GM20431 (cell line): ENCODE measurements at regions not wholly inside any gene's neighbourhood (a gene's known extent, or its start where the extent isn't known, plus 50 kb on each side); places are given as distances from the start of the nearest gene placed in this dataset.

Experiments used
- in situ Hi-C: fragments of 300-500 bp; cut with MseI, MboI; formaldehyde crosslinking; loops from one replicate; pipeline ENCODE4 v1.15.0; 2020; ENCODE audit warnings: low sequenced_read_pairs; ENCODE audit not compliant: unreplicated experiment

DNA sequence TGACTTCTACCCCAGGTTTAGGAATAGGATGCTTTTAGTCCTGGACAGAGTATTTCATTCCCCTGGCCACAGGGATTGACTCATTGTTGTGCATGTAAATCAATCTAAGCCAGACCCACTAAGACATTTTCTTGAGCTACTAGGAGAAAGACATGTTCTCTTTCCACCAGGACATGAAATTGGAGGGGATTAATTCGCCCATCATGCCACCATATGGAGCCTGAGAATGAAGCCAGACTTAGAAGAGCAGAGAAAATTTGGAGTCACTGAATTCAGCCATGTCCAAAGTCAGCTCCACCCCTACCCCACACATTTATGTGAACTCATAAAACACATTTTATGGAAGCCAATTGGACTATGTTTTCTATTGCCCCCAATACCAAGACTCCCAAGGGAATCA, 322.5 kb downstream of the NFIB start:
- in situ Hi-C loops, result no loop called here

GRCh38 chr9:13990994-13991393, 322.9 kb downstream of the NFIB start:
- in situ Hi-C loops, result no loop called here

- in situ Hi-C loops, result no loop called here
These were observed 323.6 kb downstream of the NFIB start for GRCh38 chr9:13990331-13990730.

GRCh38 chr9:13988944-13989343, 325.0 kb downstream of the NFIB start:
- in situ Hi-C loops, result no loop called here

DNA sequence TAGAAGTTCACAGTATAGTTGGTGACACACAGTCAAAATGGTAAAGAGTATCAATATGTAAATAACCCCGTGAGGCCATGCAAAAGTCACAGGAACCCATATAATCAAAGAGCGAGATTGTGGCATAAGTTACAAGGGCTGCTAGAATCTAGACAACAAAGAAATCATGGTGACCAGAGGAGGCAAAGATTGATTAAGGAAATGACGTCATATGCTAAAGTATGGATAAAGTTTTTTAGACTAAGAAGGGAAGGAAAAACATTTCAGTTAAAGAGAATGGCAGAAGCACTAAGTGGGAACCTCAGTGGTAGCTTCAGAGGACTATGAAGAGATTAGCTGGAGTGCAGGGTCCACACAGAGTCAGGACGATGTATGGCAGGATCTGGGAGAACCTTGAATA, 330.3 kb downstream of the NFIB start:
- in situ Hi-C loops, result no loop called here

DNA sequence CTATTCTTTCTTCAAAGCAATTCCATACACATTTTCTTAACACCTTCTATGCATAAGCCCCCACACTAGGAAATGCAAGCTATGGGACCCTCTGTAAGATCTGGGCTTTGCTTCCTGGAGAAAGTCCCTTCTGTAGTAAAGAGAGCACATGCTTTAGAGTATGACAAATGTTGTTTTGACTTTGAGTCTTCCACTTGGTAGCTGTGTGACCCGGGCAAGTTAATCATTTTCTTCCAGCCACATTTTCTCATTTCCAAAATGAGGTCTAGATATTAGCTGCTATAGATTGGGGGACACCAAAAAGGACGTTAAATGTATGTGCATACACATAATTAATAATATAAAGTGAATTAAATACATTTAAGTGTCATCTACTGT, 334.0 kb downstream of the NFIB start:
- in situ Hi-C loops, result no loop called here

DNA sequence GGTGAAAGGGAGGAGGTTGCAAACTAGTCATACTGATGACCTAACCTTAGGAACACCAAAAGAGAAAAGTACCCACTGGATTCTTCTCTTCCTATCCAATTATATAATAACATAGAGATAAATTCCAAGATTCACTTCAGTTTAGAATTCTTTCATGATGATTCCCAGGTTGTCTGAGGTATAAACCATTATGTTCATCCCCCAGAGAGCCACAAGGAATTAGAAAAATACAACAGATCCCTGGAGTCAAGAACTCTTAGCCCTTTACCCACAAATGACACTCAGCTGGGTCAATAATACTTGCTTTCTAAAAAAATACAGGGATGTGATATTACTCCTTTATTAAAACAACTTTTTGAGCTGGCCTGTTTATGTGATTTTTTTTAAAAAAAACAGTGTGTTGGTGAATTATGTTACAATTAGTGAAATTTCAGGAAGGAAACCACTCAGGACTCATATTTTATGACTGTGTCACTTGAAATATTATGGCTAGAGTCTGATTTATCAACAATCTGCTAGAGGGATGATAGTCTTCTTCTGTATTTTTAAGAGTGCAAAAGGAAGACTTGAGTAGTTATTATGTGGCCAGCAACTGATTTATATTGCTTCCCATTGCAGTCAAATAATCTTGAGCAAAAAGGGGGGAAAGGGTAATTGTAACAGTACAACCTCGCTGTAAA, 338.2 kb downstream of the NFIB start:
- in situ Hi-C loops, result no loop called here

- in situ Hi-C loops, result no loop called here
These were observed 339.1 kb downstream of the NFIB start for GRCh38 chr9:13974891-13975290.

DNA sequence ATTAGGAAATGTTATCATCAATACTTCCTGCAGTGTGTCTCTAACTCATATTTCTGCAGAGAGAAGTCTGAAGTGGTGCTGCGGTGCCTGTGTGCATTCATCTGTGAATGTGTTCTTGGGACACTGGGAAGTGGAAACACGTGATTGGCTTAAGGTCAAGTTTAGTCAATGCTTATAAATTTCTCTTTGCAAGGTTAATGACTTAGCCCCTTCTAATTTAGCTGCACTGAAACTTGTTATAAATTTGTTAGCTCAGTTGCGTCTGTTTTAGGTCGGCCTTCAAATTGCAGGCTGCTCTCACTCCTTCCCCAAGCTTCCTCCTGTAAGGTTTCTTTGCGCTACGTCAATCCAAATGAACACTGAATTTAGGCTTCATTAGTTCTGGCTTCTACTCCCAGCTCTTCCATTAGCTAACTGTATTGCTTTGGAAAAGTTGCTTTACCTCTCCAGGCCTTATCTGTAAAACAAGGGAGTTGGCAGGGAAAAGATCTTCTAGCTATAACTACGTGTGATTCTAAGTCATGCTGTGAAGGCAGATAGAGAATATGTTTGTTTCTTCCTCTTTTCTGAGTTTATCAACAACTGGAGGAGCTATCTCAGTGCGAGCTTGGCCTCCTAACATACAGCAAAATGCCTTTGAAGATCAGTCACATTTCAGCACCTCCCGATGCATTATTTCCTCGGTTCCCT, 341.8 kb downstream of the NFIB start:
- in situ Hi-C loops, result no loop called here

DNA sequence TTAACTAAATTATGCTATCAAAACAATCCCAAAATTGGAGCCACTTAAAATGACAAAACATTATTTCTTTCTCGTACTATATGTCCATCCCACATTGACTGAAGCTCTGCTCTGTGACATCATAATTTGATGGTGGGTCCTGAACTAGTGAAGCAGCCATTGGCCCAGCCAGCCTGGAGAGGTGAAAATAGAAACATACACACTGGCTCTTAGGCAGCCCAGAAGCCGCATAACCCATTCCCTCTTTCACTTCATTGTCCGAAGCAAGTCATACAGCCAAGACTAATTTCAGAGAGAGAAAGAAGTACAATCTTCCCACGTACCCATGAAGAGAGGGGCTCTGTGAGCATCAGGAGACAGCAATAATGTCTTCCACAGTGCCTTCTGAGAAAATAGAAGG, 342.5 kb downstream of the NFIB start:
- in situ Hi-C loops, result no loop called here

- in situ Hi-C loops, result no loop called here
These were observed 343.5 kb downstream of the NFIB start for GRCh38 chr9:13970426-13970825.

GRCh38 chr9:13970018-13970417, 343.9 kb downstream of the NFIB start:
- in situ Hi-C loops, result no loop called here

DNA sequence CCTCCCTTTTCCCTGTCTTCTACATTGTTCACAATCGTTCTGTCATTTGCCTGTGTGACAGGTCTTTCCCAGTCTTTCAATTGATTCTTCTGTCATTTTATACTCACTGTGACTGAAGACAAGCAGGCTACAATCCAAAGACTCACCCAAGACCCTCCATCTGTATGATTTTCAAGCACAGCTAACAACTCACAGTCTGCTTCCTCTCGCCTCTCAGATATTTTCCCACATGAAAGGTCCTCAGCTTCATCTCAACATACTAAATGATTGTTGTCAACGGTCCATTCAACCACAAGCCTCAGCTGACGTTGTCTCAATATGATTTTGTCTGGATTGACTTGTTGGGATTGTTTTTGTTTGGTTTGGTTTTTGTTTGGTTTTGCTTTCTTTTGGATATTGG, 346.5 kb downstream of the NFIB start:
- in situ Hi-C loops, result no loop called here

- in situ Hi-C loops, result no loop called here
These were observed 346.9 kb downstream of the NFIB start for GRCh38 chr9:13967011-13967410.

DNA sequence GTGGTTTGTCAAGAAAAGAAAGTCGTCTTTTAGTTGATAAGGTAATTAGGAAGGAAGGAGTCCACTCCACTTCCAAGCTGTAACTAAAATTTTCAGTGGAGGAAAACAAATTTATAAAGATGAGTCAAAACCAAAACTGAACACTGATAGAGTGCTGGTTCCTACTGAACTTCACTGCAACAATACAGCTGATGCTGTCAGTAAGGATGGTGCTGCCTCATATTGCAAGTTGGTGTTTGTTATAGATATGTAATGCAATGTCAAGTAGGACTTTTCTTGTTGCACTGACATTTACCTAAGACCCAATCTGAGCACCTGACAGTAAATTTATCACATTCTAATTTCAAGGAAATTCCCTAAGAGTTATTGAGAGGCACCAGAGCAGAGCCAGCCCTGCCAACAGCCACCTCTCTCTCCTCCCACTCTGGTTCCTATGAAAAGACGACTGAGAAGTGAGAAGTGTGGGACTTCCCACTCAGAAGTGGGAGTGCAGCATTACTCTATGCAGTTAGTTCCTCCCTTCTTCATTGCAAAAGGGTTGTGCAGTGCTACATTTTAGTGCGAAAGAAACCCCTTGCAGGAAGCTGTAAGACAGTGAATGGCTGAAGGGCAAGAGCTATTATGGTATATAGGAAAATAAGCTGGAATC, 350.8 kb downstream of the NFIB start:
- in situ Hi-C loops, result no loop called here

DNA sequence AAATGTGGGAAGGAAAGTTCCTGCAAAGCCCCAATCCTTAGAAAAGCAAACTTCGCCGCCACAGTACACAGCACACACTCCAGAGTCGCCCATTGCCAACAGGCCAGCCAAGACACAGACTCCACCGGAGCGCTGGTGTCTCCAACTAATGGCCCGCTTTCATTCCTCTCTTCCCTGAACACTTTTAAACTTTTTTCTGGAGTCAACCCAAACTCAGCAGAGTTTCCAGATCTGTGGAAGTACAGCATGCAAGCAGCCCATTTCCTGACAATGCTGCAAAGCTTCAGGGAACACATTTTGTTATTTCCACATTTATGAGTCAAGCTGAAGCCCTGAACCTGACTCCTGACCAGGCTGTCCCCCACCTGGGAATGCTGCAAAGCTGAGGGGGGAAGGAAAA, 351.9 kb downstream of the NFIB start:
- in situ Hi-C loops, result no loop called here

DNA sequence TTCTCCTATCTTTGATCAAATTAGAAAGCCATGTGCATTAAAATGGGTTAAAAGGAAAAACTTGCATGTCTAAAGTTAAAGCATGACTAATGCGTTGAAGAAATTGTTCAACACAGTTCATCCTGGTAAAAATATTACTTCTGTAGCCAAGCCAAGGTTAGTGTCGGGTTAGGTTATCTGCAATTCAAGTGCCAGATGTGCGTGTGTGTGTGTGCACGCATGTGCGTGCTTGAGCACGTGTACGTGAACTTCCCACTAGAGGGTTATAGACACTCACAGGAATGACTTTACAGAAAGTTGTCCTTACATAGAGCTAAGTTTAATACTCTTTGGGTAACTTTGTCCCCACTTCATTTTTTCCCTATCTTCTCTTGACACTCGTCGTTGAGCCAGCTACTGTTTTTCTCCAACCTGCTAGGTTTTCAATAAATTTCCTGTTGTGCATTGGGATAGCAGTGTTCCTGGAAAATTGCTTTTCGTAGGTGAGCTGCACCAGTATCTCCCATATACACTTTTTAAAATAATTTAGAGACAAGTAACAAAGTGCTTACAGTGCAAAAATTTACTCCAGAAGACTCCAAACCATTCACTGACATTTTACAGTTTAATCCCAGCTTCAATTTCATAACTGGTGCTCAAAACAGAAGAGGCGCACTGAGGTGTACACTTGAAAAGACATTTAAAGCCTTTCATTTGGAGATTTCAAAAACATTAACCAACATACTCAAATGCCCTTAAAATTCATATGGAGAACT, 353.8 kb downstream of the NFIB start:
- in situ Hi-C loops, result no loop called here

DNA sequence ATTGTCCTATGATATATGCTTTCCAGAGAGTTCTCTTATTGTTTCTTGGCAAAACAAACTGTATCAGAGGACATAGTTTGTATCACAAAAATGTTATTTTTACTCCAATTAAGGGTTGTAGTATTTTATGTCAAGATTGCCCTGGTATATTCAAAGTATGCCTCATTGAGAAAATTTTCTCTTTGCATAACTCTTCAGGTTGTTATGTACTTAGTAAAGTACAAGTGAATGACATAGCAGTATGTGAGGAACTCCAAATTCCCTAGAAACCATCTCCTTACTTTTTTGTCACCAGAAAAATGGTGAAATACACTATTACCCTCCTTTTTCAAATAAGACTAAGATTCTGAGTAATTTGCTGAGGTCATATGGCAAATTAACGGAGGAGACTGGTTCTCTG, 355.3 kb downstream of the NFIB start:
- in situ Hi-C loops, result no loop called here

- in situ Hi-C loops, result no loop called here
These were observed 356.9 kb downstream of the NFIB start for GRCh38 chr9:13957089-13957488.

DNA sequence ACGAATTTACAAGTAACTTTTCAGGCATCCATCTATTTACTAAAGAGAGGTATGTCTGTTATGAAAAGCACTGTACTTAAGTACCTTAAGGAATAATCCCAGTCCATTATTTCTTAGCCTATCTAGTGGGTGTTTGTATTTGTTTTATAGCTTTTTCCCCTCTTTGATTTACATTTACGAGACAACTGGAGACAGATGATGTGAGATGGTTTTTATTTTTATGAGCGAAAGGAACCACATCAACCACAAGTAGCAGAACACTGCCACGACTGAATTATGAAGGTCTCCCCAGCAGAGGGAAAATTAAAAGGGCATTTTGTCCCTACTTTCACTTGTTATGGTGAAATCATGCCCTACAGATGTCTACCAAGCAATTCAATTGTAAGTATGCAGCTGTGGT, 357.8 kb downstream of the NFIB start:
- in situ Hi-C loops, result no loop called here

GRCh38 chr9:13952906-13953305, 361.0 kb downstream of the NFIB start:
- in situ Hi-C loops, result no loop called here
